SK-N-SH treated with all-trans-retinoic acid at 6 μM for 48 hours (cell line): ENCODE measurements at regions not wholly inside any gene's neighbourhood (a gene's known extent, or its start where the extent isn't known, plus 50 kb on each side); places are given as distances from the start of the nearest gene placed in this dataset.

Experiments used
- BACH2 ChIP-seq: fragments of 250-450 bp; sonication (Bioruptor Pico); IDR thresholded peaks from 2 replicates; pipeline ENCODE4 v1.9.0; 2021; ENCODE audit warnings: mild to moderate bottlenecking, borderline replicate concordance
- CSDC2 ChIP-seq: fragments of 250-450 bp; sonication (Bioruptor Pico); IDR thresholded peaks from 2 replicates; pipeline ENCODE4 v1.5.0; 2020; ENCODE audit warnings: mild to moderate bottlenecking, moderate library complexity
- OSR1 ChIP-seq: fragments of 250-450 bp; sonication (Bioruptor Pico); IDR thresholded peaks from 2 replicates; pipeline ENCODE4 v1.8.0; 2022; ENCODE audit warnings: moderate library complexity, mild to moderate bottlenecking, inconsistent platforms
- ZFP3 ChIP-seq: fragments of 250-450 bp; sonication (Bioruptor Pico); IDR thresholded peaks from 2 replicates; pipeline ENCODE4 v1.5.0; 2020; ENCODE audit warnings: mild to moderate bottlenecking, moderate library complexity

GRCh38 chr11:34773826-34774225 is 142.4 kb downstream of the APIP start:
- TF ChIP-seq ZFP3 (CRISPR knock-in tag) (no peak), BACH2 (no peak), OSR1 (CRISPR knock-in tag) (no peak), CSDC2 (CRISPR knock-in tag) (no peak)
